ENCODE measurements at regions not wholly inside any gene's neighbourhood (a gene's known extent, or its start where the extent isn't known, plus 50 kb on each side); places are given as distances from the start of the nearest gene placed in this dataset.

- no peak for DNase-seq (ENCODE audit: low read depth)
- TF ChIP-seq CTCF (IDR thresholded peaks at IDR 0.05; ENCODE audit: low read depth, low read length, missing control alignments): no peak
- no peak overlapping the region for H3K4me3 ChIP-seq (ENCODE audit: low read depth, low read length)
These were observed 964.0 kb downstream of the GATA3 start for GRCh38 chr10:9018195-9019173.

GRCh38 chr10:9023206-9023605 is 968.7 kb downstream of the GATA3 start:
- no peak for DNase-seq (ENCODE audit: low read depth)
- no peak for TF ChIP-seq CTCF (IDR thresholded peaks at IDR 0.05; ENCODE audit: low read depth, low read length, missing control alignments)
- no peak overlapping the region for H3K4me3 ChIP-seq (ENCODE audit: low read depth, low read length)

- DNase-seq (ENCODE audit: low read depth): no peak
These were observed 969.7 kb downstream of the GATA3 start for GRCh38 chr10:9024210-9024609.

GRCh38 chr10:9028231-9028630 is 973.7 kb downstream of the GATA3 start:
- H3K4me3 ChIP-seq (ENCODE audit: low read depth, low read length): no peak overlapping the region
- no peak for TF ChIP-seq CTCF (IDR thresholded peaks at IDR 0.05; ENCODE audit: low read depth, low read length, missing control alignments)
- DNase-seq (ENCODE audit: low read depth): no peak

More at GRCh38 chr10:9024210-9024609, 969.7 kb downstream of the GATA3 start:
- TF ChIP-seq CTCF (IDR thresholded peaks at IDR 0.05; ENCODE audit: low read depth, low read length, missing control alignments): no peak
- no peak overlapping the region for H3K4me3 ChIP-seq (ENCODE audit: low read depth, low read length)

- no peak for TF ChIP-seq CTCF (IDR thresholded peaks at IDR 0.05; ENCODE audit: low read depth, low read length, missing control alignments)
- no peak overlapping the region for H3K4me3 ChIP-seq (ENCODE audit: low read depth, low read length)
- DNase-seq (ENCODE audit: low read depth): no peak
These were observed 980.9 kb downstream of the GATA3 start for GRCh38 chr10:9035355-9035754.

GRCh38 chr10:9036711-9037204 is 982.3 kb downstream of the GATA3 start:
- no peak for TF ChIP-seq CTCF (IDR thresholded peaks at IDR 0.05; ENCODE audit: low read depth, low read length, missing control alignments)
- DNase-seq (ENCODE audit: low read depth): no peak
- H3K4me3 ChIP-seq (ENCODE audit: low read depth, low read length): no peak overlapping the region
